SK-N-MC (cell line): ENCODE measurements at regions not wholly inside any gene's neighbourhood (a gene's known extent, or its start where the extent isn't known, plus 50 kb on each side); places are given as distances from the start of the nearest gene placed in this dataset.
"Not testable (repeated sequence)": the region's sequence is repeated elsewhere in the genome, so short reads cannot be mapped to it uniquely, and the experiment has no call there.

Source experiments
- DNase-seq: peaks from one replicate; pipeline ENCODE4 v3.0.0-alpha.2; 2011; ENCODE audit warnings: low read depth, low spot score
- H3K27ac ChIP-seq: fragments of 200-600 bp; sonication (generic); 2 replicates; pipeline ENCODE4 v1.5.1; 2016; ENCODE audit warnings: mixed run types
- H3K36me3 ChIP-seq: fragments of 200-600 bp; sonication (generic); 2 replicates; pipeline ENCODE4 v1.6.1; 2017; ENCODE audit warnings: antibody characterized with exemption, low read length, mixed read lengths; ENCODE audit not compliant: insufficient read depth
- H3K4me3 ChIP-seq: fragments of 200-600 bp; sonication (generic); 2 replicates; pipeline ENCODE4 v1.5.1; 2016
- H3K9ac ChIP-seq: fragments of 200-600 bp; sonication (generic); 2 replicates; pipeline ENCODE4 v1.8.0; 2017; ENCODE audit warnings: mixed run types, mixed read lengths; ENCODE audit not compliant: insufficient read length
- H3K9me3 ChIP-seq: fragments of 200-600 bp; sonication (generic); 2 replicates; pipeline ENCODE4 v1.6.1; 2017; ENCODE audit warnings: low read depth, mild to moderate bottlenecking, antibody characterized with exemption, low read length, moderate library complexity, mixed read lengths
- EZH2 ChIP-seq: fragments of 200-600 bp; sonication (generic); IDR thresholded peaks from one replicate; pipeline ENCODE4 v1.6.1; 2017; ENCODE audit warnings: antibody characterized with exemption
- FOXP2 ChIP-seq: optimal IDR thresholded peaks from 2 replicates; pipeline ENCODE3; 2011; ENCODE audit warnings: mild to moderate bottlenecking, moderate library complexity; ENCODE audit not compliant: insufficient read depth; ENCODE audit errors: extremely low read length, control extremely low read depth
- POLR2AphosphoS5 ChIP-seq: IDR thresholded peaks from 2 replicates; pipeline ENCODE4 v1.6.1; 2012; ENCODE audit warnings: mild to moderate bottlenecking, low read depth, low read length, borderline replicate concordance

GRCh38 chr3:166522017-166522416 is 684.8 kb upstream of the BCHE start:
- Histone ChIP-seq H3K9me3 (no peaks in the 10 kb centered on the region), H3K27ac (no peak overlapping the region), H3K9ac (no peak overlapping the region), H3K4me3 (no peak overlapping the region), H3K36me3 (no peaks in the 10 kb centered on the region)
- peak; percentile 28 for DNase-seq
- TF ChIP-seq EZH2 (no peak), FOXP2 (no peak), POLR2AphosphoS5 (no peak)

GRCh38 chr3:166519443-166519842 is 682.2 kb upstream of the BCHE start:
- Histone ChIP-seq H3K36me3 (no peaks in the 10 kb centered on the region), H3K9ac (no peak overlapping the region), H3K27ac (no peak overlapping the region), H3K4me3 (no peak overlapping the region), H3K9me3 (no peaks in the 10 kb centered on the region)
- TF ChIP-seq EZH2 (no peak), FOXP2 (no peak), POLR2AphosphoS5 (no peak)
- DNase-seq = no peak

GRCh38 chr3:166518040-166518439 is 680.8 kb upstream of the BCHE start:
- no peak for DNase-seq
- Histone ChIP-seq H3K9me3 (no peaks in the 10 kb centered on the region), H3K4me3 (no peak overlapping the region), H3K9ac (no peak overlapping the region), H3K27ac (no peak overlapping the region), H3K36me3 (no peaks in the 10 kb centered on the region)
- TF ChIP-seq POLR2AphosphoS5 (no peak), EZH2 (no peak), FOXP2 (no peak)

- Histone ChIP-seq H3K27ac (no peak overlapping the region), H3K9me3 (no peaks in the 10 kb centered on the region), H3K4me3 (no peak overlapping the region), H3K36me3 (no peaks in the 10 kb centered on the region), H3K9ac (no peak overlapping the region)
- TF ChIP-seq FOXP2 = no peak
- DNase-seq = no peak
These were observed 673.2 kb upstream of the BCHE start for GRCh38 chr3:166510382-166510781.

- not testable (repeated sequence) for DNase-seq, H3K9me3 ChIP-seq, H3K27ac ChIP-seq, H3K4me3 ChIP-seq, H3K9ac ChIP-seq, H3K36me3 ChIP-seq
These were observed 663.2 kb upstream of the BCHE start for GRCh38 chr3:166500420-166500819.

- peak; percentile 35 for DNase-seq
- Histone ChIP-seq H3K4me3 (peak overlapping the region; percentile 20; the same call in 1 of the 2 replicates), H3K9ac (no peak overlapping the region), H3K27ac (no peak overlapping the region), H3K36me3 (no peaks in the 10 kb centered on the region), H3K9me3 (no peaks in the 10 kb centered on the region)
- TF ChIP-seq POLR2AphosphoS5 = peak; percentile 16; the same call in 1 of the 2 replicates
- no peak for TF ChIP-seq FOXP2
These were observed 662.4 kb upstream of the BCHE start for GRCh38 chr3:166499636-166500035.

- Histone ChIP-seq H3K9me3 (no peaks in the 10 kb centered on the region), H3K9ac (no peak overlapping the region), H3K36me3 (no peaks in the 10 kb centered on the region), H3K4me3 (peak overlapping the region; percentile 57), H3K27ac (peak overlapping the region; percentile 32; the same call in 1 of the 2 replicates)
- peak; percentile 99 for DNase-seq
- TF ChIP-seq FOXP2 (peak; percentile 70), POLR2AphosphoS5 (peak; percentile 55; the same call in 1 of the 2 replicates), EZH2 (no peak)
These were observed 661.2 kb upstream of the BCHE start for GRCh38 chr3:166498446-166498845.

GRCh38 chr3:166489826-166490225 is 652.6 kb upstream of the BCHE start:
- TF ChIP-seq FOXP2 (no peak), POLR2AphosphoS5 (no peak), EZH2 (no peak)
- no peak for DNase-seq
- Histone ChIP-seq H3K27ac (no peak overlapping the region), H3K9ac (no peak overlapping the region), H3K4me3 (no peak overlapping the region), H3K9me3 (no peaks in the 10 kb centered on the region), H3K36me3 (no peaks in the 10 kb centered on the region)

- TF ChIP-seq EZH2 (no peak), POLR2AphosphoS5 (no peak), FOXP2 (no peak)
These were observed 651.9 kb upstream of the BCHE start for GRCh38 chr3:166488977-166489672.

More at GRCh38 chr3:166488977-166489672, 651.9 kb upstream of the BCHE start:
- Histone ChIP-seq H3K4me3 (no peak overlapping the region), H3K9me3 (no peaks in the 10 kb centered on the region), H3K27ac (no peak overlapping the region), H3K9ac (no peak overlapping the region), H3K36me3 (no peaks in the 10 kb centered on the region)
- DNase-seq = no peak
